ELR (cell line): ENCODE measurements at regions not wholly inside any gene's neighbourhood (a gene's known extent, or its start where the extent isn't known, plus 50 kb on each side); places are given as distances from the start of the nearest gene placed in this dataset.
A peak's percentile ranks its signal among the peaks of the same experiment; 100 is the strongest.

ENCODE experiments used
- DNase-seq: peaks from one replicate; pipeline ENCODE4 v3.0.0-alpha.2; 2015; ENCODE audit warnings: low read depth

GRCh38 chr1:212558693-212559480 is 49.7 kb upstream of the ATF3 start:
- peak; percentile 92 for DNase-seq
